ENCODE measurements at regions not wholly inside any gene's neighbourhood (a gene's known extent, or its start where the extent isn't known, plus 50 kb on each side); places are given as distances from the start of the nearest gene placed in this dataset.
"Not testable (repeated sequence)": the region's sequence is repeated elsewhere in the genome, so short reads cannot be mapped to it uniquely, and the experiment has no call there.

GRCh38 chr11:100409267-100409666 lies 277.8 kb upstream of the ARHGAP42 start:
- DNase-seq (ENCODE audit: low read depth); in situ Hi-C loops (cut with HindIII; ENCODE audit: low pct_unique_long_range_greater_than_20kb, low sequenced_read_pairs): not testable (repeated sequence)

GRCh38 chr11:100419518-100419917 lies 267.6 kb upstream of the ARHGAP42 start:
- DNase-seq (ENCODE audit: low read depth), result no peak
- in situ Hi-C loops (cut with HindIII; ENCODE audit: low pct_unique_long_range_greater_than_20kb, low sequenced_read_pairs), result no loop called here

GRCh38 chr11:100434821-100435641 lies 252.1 kb upstream of the ARHGAP42 start:
- no peak for DNase-seq (ENCODE audit: low read depth)
- in situ Hi-C loops (cut with HindIII; ENCODE audit: low pct_unique_long_range_greater_than_20kb, low sequenced_read_pairs), result no loop called here

GRCh38 chr11:100438376-100438775 lies 248.7 kb upstream of the ARHGAP42 start:
- no peak for DNase-seq (ENCODE audit: low read depth)
- in situ Hi-C loops (cut with HindIII; ENCODE audit: low pct_unique_long_range_greater_than_20kb, low sequenced_read_pairs), result no loop called here

GRCh38 chr11:100441086-100441485 lies 246.0 kb upstream of the ARHGAP42 start:
- no peak for DNase-seq (ENCODE audit: low read depth)
- in situ Hi-C loops (cut with HindIII; ENCODE audit: low pct_unique_long_range_greater_than_20kb, low sequenced_read_pairs), result no loop called here

- in situ Hi-C loops (cut with HindIII; ENCODE audit: low pct_unique_long_range_greater_than_20kb, low sequenced_read_pairs), result no loop called here
- no peak for DNase-seq (ENCODE audit: low read depth)
These were observed 245.1 kb upstream of the ARHGAP42 start for GRCh38 chr11:100442017-100442416.

GRCh38 chr11:100445231-100445735 lies 241.8 kb upstream of the ARHGAP42 start:
- DNase-seq (ENCODE audit: low read depth), result peak; percentile 10
- in situ Hi-C loops (cut with HindIII; ENCODE audit: low pct_unique_long_range_greater_than_20kb, low sequenced_read_pairs), result no loop called here

GRCh38 chr11:100451801-100452460 lies 235.2 kb upstream of the ARHGAP42 start:
- in situ Hi-C loops (cut with HindIII; ENCODE audit: low pct_unique_long_range_greater_than_20kb, low sequenced_read_pairs); DNase-seq (ENCODE audit: low read depth): not testable (repeated sequence)

GRCh38 chr11:100459811-100460210 lies 227.3 kb upstream of the ARHGAP42 start:
- in situ Hi-C loops (cut with HindIII; ENCODE audit: low pct_unique_long_range_greater_than_20kb, low sequenced_read_pairs), result no loop called here
- DNase-seq (ENCODE audit: low read depth), result no peak

GRCh38 chr11:100460426-100460825 lies 226.7 kb upstream of the ARHGAP42 start:
- in situ Hi-C loops (cut with HindIII; ENCODE audit: low pct_unique_long_range_greater_than_20kb, low sequenced_read_pairs), result no loop called here
- no peak for DNase-seq (ENCODE audit: low read depth)

- DNase-seq (ENCODE audit: low read depth), result no peak
- in situ Hi-C loops (cut with HindIII; ENCODE audit: low pct_unique_long_range_greater_than_20kb, low sequenced_read_pairs), result no loop called here
These were observed 219.1 kb upstream of the ARHGAP42 start for GRCh38 chr11:100467821-100468508.

GRCh38 chr11:100469835-100470234 lies 217.3 kb upstream of the ARHGAP42 start:
- DNase-seq (ENCODE audit: low read depth), result no peak
- in situ Hi-C loops (cut with HindIII; ENCODE audit: low pct_unique_long_range_greater_than_20kb, low sequenced_read_pairs), result no loop called here

- in situ Hi-C loops (cut with HindIII; ENCODE audit: low pct_unique_long_range_greater_than_20kb, low sequenced_read_pairs), result no loop called here
- DNase-seq (ENCODE audit: low read depth), result no peak
These were observed 214.2 kb upstream of the ARHGAP42 start for GRCh38 chr11:100472727-100473389.

- DNase-seq (ENCODE audit: low read depth), result no peak
- in situ Hi-C loops (cut with HindIII; ENCODE audit: low pct_unique_long_range_greater_than_20kb, low sequenced_read_pairs), result no loop called here
These were observed 213.7 kb upstream of the ARHGAP42 start for GRCh38 chr11:100473390-100473740.

GRCh38 chr11:100484948-100485347 lies 202.1 kb upstream of the ARHGAP42 start:
- DNase-seq (ENCODE audit: low read depth), result no peak
- in situ Hi-C loops (cut with HindIII; ENCODE audit: low pct_unique_long_range_greater_than_20kb, low sequenced_read_pairs), result no loop called here

- in situ Hi-C loops (cut with HindIII; ENCODE audit: low pct_unique_long_range_greater_than_20kb, low sequenced_read_pairs), result no loop called here
These were observed 188.3 kb upstream of the ARHGAP42 start for GRCh38 chr11:100498780-100499179.

GRCh38 chr11:100501450-100501849 lies 185.6 kb upstream of the ARHGAP42 start:
- in situ Hi-C loops (cut with HindIII; ENCODE audit: low pct_unique_long_range_greater_than_20kb, low sequenced_read_pairs), result no loop called here
- no peak for DNase-seq (ENCODE audit: low read depth)

More at GRCh38 chr11:100498780-100499179, 188.3 kb upstream of the ARHGAP42 start:
- DNase-seq (ENCODE audit: low read depth), result no peak

- in situ Hi-C loops (cut with HindIII; ENCODE audit: low pct_unique_long_range_greater_than_20kb, low sequenced_read_pairs), result no loop called here
- no peak for DNase-seq (ENCODE audit: low read depth)
These were observed 174.6 kb upstream of the ARHGAP42 start for GRCh38 chr11:100512475-100512874.
